ENCODE measurements at regions not wholly inside any gene's neighbourhood (a gene's known extent, or its start where the extent isn't known, plus 50 kb on each side); places are given as distances from the start of the nearest gene placed in this dataset.

GRCh38 chr11:95714843-95715776 is 74.5 kb downstream of the FAM76B start:
- no peak for TF ChIP-seq CBFB (CRISPR knock-in tag; IDR thresholded peaks at IDR 0.05; ENCODE audit: low read depth)
- TF ChIP-seq NR3C1 (CRISPR knock-in tag; conservative IDR thresholded peaks at IDR 0.05; ENCODE audit: low read depth): no peak
- no peak for TF ChIP-seq ZNF396 (CRISPR knock-in tag; IDR thresholded peaks at IDR 0.05; ENCODE audit: borderline replicate concordance)
- no peak for TF ChIP-seq HMGA2 (CRISPR knock-in tag; IDR thresholded peaks at IDR 0.05)
- no peak for TF ChIP-seq ATF2 (CRISPR knock-in tag; IDR thresholded peaks at IDR 0.05; ENCODE audit: borderline replicate concordance, low read depth)
- TF ChIP-seq MAX (CRISPR knock-in tag; IDR thresholded peaks at IDR 0.05): no peak
- TF ChIP-seq CTCF (IDR thresholded peaks at IDR 0.05): no peak
- no peak for TF ChIP-seq ARID4B (CRISPR knock-in tag; IDR thresholded peaks at IDR 0.05; ENCODE audit: borderline replicate concordance)
- TF ChIP-seq GABPB1 (CRISPR knock-in tag; IDR thresholded peaks at IDR 0.05): no peak
- TF ChIP-seq CREB1 (CRISPR knock-in tag; IDR thresholded peaks at IDR 0.05): no peak
- no peak for TF ChIP-seq ZNF121 (CRISPR knock-in tag; IDR thresholded peaks at IDR 0.05)
- no peak for TF ChIP-seq CREM (CRISPR knock-in tag; IDR thresholded peaks at IDR 0.05)
- no peak for TF ChIP-seq ZNF512 (CRISPR knock-in tag; IDR thresholded peaks at IDR 0.05; ENCODE audit: borderline replicate concordance)
- no peak for TF ChIP-seq SP1 (CRISPR knock-in tag; conservative IDR thresholded peaks at IDR 0.05)

Data from WTC11 (cell line).